NCI-H460 (cell line): ENCODE measurements at regions not wholly inside any gene's neighbourhood (a gene's known extent, or its start where the extent isn't known, plus 50 kb on each side); places are given as distances from the start of the nearest gene placed in this dataset.
"Not testable (repeated sequence)": the region's sequence is repeated elsewhere in the genome, so short reads cannot be mapped to it uniquely, and the experiment has no call there.

Experiments used
- DNase-seq: peaks from one replicate; pipeline ENCODE4 v3.0.0-alpha.2; 2016; ENCODE audit warnings: low read depth; ENCODE audit errors: extremely low read depth

DNA sequence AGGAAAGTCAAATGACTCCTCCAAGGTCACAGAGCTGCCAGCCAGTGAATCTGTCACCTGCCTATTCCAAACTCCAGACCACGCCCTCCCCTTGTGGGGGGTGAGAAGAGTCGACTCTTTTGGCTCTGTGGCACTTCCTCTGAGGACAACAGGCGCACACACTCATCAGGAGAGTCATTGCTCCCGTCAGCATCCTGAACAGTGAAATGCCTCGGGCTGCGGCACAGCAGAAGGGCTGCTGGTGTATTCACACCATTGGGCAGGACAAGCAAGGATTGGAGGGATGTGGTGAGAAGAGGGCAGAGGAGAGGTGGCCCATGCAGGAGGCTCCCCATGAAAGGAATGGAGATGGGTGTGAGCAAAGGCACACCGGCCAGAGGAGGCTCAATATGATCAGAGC lies 239.0 kb downstream of the TOMM20 start:
- no peak for DNase-seq

DNA sequence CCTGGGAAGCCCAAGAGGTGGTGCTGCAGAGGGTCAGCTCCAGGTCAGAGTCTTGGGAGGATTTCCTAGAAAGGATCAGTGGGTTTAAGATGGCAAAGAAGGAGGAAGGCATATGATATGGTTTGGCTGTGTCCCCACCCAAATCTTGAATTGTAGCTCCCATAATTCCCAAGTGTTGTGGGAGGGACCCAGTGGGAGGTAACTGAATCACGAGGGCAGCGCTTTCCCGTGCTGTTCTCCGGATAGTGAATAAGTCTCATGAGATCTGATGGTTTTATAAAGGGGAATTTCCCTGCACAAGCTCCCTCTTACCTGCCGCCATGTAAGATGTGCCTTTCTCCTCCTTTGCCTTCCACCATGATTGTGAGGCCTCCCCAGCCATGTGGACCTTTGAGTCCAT lies 240.4 kb downstream of the TOMM20 start:
- DNase-seq: not testable (repeated sequence)

DNA sequence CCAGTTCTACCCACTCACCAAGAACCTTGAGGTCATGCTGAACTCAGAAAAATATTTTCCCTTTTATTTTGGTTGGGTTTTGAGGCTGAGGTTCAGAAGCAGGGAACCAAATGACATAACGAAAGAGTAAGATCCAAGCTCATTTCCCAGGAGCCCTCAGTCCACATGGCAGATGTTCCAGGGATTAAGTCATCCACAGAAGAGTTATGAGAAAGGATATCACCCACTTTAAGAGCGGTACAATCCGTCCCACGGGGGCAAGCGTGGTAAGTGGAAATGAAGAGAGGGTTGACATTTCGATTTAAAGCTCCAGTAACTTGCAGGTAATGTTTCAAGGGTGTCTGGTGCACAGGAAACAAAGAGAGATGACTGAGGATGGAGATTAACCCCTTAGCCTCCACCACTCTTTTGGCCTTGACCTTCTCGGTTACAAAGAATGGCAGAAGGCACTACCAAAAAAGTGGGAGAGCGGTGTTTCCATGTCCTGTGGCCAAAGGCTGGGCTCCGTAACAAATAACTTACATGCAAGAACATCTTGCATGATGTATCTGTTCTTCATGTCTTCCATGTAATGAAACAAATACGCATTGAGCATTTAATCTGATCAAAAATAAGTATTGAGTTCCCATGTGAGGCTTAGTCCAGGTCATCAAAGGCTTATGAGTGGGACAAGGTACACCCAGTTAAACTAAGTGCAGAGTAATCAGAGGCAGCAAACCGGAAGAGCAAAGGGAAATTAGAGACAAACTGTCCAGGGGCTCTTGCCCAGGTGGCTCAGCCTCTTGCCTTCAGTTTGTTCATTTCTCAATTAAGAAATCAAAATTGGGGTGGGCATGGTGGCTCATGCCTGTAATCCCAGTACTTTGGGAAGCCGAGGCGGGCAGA lies 241.4 kb downstream of the TOMM20 start:
- no peak for DNase-seq

DNA sequence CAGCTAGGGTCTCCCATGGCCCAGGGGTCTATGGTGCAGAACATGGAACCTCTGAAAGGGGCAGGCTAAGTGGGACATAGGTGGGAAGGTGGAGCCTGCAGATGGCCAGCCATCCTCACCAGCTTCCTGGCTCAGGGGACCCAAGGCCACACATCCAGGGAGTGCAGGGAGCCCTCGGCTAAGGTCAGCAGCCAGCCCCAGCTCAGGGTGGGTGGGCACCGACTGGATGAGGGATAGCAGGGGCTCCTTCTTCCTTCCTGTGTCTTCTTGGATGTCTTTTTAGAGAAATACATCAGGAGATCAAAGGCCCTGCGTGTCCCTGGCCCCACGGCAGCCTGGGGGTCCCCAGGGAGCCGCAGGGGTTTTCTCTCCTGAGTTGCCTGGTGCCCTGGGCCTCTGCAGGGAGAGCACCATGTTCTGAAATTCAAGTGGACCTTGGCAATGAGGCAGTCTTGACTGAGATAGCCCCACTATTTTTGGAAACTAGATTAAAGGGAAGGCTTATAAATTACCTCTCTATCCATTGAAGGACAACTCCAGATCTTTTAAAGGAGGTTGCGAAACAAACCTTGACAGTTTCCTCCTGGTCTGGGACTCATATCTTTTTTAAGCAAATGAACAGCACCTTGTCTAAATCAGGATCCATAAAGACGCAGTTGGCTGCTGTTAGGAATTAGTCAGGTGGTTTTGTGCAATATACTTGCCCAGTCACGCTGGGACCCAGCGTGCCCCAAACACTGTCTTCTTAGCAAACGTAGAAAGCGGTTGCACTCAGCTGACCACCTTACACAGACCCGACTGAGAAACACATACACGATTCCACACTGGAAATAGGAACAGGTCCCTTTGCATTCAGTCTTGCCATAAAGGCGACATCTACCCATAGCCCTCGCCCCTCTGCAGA lies 242.3 kb downstream of the TOMM20 start:
- no peak for DNase-seq

DNA sequence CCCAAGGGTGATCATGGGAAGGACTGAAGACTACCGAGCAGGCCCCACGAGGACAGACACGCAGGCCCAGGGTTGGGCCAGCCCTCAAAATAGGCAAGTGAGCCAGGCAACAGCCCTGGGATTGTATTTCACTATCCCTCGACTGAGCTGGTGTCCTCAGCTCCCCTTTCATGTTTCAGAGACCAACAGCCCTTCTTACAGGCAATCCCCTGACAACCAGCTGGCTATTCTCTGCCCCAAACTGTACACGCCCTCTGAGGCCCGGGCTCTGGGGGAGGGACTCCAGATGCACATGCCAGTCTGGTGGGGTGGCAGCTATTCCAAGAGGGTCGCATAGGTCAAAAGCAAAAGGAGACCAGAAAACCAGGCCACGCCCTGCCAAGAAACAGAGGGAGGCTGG lies 243.0 kb downstream of the TOMM20 start:
- no peak for DNase-seq

DNA sequence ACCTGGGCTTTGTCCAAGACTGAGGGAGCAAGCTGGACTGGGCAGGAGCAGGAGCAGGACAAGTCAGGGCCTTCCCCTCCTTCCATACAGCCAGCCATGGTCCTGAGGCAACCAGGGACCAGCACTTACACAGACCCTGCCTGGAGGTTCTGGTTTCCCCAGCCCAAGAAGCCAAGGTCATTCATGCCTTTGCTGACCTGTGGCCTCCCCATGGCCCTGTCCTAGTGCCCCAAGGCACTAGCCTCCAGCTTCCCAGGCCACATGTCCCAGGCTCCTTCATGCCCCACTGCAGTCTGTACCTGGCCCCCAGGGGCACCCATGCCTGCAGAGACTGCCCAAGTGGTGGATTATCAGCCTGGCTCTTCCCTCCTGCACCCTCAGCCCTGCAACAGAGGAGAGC lies 243.9 kb downstream of the TOMM20 start:
- no peak for DNase-seq

DNA sequence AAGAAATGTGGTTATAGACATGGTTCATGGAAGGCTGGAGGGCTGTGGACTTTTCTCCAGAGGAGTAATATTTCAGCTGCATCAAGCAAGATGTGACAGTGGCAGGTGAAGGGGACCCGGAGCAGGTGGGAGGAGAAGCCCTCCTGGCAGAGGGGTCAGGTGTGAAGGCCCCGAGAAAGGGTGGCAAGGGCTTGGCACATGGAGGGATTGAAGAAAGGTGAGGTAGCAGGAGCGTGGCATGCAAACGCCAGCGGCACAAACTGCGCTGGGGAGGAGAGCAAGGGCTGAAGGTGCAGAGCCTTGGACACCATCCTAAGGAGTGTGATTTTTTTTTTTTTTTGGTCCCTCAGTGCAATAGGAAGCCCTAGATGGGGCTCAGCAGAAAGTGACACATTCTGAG lies 244.6 kb downstream of the TOMM20 start:
- no peak for DNase-seq

DNA sequence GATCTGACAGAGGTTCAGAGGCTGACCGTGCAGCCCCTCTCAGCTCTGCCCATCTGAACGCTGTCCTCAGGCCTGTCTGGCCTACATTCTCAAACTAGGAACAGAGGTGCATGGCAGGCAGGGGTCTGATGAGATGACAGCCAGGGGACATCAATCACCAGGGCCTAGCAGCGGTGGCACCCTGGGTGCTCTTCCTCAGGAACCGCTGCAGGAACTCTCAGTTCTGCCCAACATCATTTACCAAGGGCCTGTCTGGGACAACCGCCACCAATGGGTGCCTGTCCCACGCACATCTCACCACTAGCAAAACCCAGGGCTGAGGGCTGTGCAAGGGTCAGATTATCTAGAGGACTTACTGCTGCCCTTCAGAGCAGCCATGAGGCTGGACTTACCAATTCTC lies 245.7 kb downstream of the TOMM20 start:
- no peak for DNase-seq

DNA sequence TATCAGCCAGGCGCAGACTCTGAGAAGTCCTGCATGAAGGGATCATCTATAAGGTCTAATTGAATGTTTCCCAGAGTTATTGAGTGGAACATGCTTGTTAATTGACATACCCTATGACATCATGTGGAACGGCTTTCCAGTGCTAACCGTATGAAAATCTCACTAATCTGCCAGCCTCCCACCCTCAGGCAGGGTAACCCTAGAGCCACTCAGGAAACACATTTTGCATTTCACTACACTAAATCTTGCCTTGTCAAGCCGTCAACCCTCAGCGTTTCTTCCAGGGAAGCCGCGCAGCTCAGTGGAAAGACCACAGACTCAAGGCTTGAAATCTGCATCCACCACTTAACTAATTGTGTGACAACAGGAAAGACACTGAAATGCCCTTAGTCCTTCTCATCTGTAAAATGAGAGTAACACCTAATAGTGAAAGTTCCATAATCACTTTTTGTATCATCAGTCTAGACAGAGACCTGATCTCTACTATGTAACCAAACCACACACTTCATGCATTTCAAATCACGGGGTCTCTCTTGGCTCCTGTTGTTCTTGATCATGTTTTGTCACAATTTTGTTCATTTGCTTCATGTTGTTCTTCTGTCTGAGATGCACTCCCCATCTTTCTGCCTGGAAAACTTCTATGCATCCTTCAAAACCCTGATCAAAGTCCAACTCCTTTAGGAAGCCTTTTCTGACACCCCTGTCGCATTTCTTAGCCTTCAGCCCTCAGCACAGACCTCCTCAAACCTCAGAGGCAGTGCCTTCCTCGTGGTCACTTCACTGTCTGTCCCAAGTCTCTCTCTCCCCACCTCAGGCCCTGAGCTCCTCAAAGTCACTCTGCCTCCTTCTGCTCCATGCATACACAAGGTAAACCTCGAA lies 246.5 kb downstream of the TOMM20 start:
- DNase-seq: no peak

DNA sequence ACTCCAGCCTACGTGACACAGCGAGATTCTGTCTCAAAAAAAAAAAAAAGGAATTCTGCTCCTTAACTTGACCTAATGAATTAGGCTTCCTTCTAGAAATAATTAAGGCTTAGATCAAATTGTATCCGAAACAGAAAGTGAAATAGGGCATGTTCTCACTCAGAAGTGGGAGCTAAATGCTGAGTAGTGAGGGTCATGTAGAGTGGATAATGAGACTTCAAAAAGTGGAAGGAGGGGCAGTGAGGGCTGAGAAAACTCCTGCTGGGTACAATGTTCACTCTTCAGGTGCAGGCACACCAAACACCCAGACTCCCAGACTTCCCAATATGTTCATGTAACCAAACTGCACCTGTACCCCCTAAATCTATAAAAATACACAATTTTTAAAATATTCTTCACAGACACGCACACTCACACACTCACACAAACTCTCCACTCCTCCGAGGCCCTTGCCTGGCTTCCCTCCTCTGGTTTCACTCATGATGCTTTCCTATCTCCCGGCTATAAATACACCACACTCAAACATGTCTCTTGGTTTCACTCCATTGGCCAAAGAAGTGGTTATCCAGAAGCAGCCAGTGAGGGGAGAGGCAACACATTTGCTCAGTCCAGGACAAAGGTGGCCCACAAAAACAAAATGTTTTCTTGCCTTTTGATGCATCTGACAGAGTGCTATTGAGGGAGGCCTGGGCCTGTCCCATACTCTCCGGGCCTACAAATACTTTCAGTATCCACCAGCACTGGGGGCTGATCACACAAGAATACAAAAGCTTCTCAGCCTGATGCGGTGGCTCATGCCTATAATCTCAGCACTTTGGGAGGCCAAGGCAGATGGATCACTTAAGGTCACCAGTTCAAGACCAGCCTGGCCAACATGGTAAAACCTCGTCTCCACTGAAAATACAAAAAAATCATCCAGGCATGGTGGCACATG lies 249.2 kb downstream of the TOMM20 start:
- DNase-seq: no peak

DNA sequence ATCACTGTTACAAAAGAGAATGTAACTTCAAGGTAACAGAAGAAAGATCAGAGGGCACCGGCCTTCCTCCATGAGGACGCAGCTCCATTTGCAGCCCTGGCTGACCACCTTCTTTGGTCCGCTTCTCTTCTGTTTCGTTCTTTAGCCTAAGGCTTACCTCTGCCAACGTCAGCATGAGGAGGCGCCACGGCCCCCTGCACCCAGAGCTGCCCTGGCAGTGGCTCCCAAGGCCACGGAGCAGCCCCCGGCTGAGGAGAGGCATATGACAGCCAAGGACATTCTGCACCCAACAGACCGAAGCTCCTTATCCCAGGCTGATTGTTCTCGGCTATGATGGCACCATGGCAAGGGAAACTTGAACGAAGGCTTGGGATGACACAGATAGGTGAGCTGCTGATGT lies 250.3 kb downstream of the TOMM20 start:
- DNase-seq: no peak

DNA sequence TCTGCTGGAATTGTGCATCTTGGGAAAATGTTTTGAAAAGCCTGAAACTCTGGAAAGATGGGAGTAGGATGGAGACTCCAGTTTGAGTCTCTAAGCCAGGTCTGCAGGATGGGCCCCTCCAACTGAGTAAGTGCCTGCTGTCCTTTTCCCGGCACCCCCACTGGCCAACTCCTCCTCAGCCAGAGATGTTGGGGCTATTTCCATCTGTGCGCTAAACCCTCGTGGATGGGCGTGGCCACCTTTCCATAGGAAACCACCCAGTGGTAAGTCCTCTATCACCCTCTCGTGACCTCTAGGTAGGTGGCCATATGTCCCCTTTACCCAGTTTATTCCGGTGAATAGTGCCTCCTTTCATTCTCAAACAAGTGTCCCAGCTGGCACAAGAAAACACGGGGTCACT lies 250.9 kb downstream of the TOMM20 start:
- DNase-seq: no peak

DNA sequence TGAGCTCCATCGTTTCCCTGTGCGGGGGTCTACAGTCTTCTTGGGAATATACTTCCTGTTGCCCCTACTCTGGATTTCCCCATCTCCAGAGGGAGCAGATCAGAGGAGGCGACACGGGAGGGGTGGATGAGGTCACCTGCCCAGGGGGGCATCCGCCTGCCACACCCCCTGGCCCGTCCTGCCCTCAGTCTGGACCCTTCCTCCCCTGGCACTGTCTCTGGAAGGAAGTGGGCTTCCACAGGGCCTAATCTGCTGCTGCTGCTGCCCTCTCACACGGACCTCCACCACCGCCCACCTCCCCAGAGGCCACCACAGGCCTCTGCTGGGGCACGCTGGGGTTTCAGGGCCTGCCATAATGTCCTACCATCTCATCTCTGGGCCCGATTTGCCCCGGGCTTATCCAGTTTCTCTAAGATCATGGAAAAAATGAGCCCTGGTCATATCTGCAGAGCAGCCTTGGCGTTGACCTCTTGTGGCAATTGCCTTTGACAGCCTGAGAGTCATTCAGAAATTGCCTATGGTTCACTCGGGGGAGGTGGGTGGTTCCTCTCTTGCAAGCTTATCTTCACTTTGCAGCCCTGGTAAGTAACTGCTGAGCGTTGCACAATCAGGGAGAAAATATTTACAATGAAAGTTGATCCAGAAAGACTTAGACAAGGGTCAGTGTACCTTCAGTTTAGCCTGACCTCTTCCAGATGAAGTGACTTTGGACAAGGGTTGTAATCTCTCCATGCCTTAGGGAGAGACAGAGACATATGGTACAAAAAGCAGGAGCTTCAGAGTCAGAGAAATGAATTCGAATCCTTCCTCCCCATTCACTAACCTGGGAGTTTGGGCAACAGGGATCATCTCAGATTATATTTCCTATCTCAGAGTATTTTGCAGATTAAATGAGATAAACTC lies 252.4 kb downstream of the TOMM20 start:
- DNase-seq: no peak

DNA sequence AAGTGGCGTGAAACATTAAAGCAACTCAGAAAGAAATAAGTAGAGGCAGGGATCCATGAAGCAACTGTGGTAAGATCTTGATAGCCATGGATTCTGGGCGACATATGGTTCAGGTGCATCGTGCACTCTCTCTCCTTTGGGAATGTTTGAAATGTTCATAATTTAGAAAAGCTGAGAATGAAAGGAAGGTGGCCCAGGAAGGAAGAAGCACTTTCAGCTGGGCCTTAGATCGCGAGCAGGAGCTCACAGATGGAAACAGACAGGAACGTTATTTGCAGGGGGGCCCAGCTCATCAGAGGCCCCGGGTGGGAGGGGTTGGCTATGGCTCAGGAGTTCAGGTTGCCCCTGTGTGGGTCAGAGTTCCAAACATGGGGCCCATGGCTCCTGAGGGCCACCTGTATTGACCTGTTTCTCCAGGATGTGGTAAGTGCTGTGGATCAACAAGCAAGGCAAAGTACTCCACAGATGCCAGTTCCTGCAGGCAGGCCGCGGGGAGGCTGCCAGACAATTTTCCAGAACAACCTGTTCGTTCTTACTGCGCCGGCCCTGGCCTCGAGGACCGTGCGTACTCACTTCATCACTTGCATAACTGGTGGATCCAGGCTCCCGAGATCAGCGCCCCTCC lies 253.2 kb downstream of the TOMM20 start:
- no peak for DNase-seq

DNA sequence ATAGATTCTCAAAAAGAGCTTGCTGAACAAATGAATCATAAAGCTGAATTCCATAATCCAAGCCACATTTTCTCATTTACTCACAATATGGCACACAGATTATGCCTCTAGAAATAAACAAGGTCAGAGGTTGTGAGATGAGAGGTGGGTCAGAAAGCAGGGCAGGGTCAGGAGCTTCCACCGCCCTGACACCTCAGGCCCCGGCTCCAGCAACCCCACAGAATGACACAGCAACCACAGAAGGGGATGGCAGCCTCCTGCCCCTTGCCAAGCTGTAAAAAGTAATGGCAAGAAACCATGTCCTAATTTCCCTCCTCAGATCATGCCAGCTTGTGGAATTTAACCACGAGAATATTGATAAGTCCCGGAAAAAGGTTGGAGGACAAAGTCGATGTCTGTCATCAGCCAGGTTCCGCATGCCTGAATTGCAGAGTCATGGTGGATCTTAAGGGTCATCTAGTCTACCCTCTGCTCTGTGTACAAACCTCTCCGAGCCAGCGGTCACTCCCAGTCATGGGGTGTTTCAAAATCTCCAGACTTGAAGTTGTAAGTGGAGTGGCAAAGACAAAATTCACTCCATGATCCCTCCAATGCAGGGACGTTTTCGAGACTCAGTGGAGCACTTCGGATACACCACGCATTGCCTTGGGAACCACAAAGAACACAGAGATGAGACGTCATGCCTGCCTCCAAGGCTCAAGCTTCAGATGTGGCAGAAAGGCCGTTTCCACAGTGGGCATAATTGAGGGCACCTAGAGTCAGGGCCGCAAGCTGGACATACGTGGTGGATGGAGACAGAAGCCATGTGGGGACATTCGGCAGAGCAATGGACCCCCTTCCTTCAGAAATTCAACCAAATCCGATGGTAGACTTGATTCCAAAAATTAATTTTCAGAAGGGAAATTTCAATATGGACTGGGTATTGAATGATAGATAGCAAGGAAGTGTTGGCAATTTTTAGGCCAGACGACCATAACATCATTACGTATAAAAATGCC lies 254.0 kb downstream of the TOMM20 start:
- DNase-seq: no peak

DNA sequence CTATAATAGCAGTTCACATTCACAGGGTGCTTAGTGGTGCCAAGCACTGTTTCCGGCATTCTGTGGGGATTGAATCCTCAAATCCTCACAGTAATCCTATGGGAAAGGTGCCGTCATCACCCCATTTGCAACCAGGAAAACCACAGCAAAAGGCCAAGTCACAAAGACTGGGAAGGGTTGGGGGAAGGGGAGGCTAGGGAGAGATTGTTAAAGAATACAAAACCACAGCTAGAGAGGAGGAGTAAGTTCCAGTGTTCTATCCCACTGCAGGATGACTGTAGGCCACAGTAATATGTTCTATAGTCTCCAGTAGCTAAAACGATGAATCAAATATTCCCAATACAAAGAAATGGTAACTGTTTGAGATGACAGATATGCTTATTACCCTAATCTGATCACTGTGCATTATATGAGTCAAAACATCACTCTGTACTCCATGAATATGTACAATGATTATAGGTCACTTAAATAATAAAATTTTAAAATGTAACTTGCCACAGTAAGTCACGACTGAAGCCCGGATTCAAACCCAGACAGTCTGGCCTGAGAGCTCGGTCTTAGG lies 256.8 kb downstream of the TOMM20 start:
- DNase-seq: no peak
